ENCODE measurements at regions not wholly inside any gene's neighbourhood (a gene's known extent, or its start where the extent isn't known, plus 50 kb on each side); places are given as distances from the start of the nearest gene placed in this dataset.

GRCh38 chr10:104518891-104519290, 122.2 kb upstream of the SORCS3 start:
- H3K27ac ChIP-seq, result no peak overlapping the region
- TF ChIP-seq, protein P1, sequence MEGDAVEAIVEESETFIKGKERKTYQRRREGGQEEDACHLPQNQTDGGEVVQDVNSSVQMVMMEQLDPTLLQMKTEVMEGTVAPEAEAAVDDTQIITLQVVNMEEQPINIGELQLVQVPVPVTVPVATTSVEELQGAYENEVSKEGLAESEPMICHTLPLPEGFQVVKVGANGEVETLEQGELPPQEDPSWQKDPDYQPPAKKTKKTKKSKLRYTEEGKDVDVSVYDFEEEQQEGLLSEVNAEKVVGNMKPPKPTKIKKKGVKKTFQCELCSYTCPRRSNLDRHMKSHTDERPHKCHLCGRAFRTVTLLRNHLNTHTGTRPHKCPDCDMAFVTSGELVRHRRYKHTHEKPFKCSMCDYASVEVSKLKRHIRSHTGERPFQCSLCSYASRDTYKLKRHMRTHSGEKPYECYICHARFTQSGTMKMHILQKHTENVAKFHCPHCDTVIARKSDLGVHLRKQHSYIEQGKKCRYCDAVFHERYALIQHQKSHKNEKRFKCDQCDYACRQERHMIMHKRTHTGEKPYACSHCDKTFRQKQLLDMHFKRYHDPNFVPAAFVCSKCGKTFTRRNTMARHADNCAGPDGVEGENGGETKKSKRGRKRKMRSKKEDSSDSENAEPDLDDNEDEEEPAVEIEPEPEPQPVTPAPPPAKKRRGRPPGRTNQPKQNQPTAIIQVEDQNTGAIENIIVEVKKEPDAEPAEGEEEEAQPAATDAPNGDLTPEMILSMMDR (conservative IDR thresholded peaks at IDR 0.05), result no peak

DNA sequence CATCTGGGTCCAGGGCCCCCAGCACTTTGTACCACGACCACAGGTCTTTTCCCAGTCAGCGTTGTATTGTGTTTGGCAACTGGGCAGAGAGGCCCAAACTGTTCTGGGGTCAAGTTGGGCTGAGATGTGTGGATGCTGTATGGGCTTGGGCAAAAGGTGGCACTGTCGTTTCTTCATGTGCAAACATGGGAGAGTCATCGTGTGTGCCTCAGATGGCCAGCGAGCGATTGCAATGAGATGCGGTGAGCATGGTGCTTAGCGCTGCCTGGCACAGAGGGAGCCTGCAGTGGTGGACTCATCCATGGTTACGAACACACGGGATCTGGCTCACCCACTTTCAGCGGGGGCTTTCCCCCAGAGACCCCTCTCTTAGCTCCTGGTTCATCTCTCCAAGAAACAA, 120.4 kb upstream of the SORCS3 start:
- H3K27ac ChIP-seq, result no peak overlapping the region
- TF ChIP-seq, protein P1 (conservative IDR thresholded peaks at IDR 0.05), result no peak

GRCh38 chr10:104521901-104522694, 119.0 kb upstream of the SORCS3 start:
- TF ChIP-seq, protein P1 (conservative IDR thresholded peaks at IDR 0.05), result no peak
- no peak overlapping the region for H3K27ac ChIP-seq

- no peak overlapping the region for H3K27ac ChIP-seq
- TF ChIP-seq, protein P1 (conservative IDR thresholded peaks at IDR 0.05), result no peak
Measured at GRCh38 chr10:104526188-104526587, 114.9 kb upstream of the SORCS3 start.

DNA sequence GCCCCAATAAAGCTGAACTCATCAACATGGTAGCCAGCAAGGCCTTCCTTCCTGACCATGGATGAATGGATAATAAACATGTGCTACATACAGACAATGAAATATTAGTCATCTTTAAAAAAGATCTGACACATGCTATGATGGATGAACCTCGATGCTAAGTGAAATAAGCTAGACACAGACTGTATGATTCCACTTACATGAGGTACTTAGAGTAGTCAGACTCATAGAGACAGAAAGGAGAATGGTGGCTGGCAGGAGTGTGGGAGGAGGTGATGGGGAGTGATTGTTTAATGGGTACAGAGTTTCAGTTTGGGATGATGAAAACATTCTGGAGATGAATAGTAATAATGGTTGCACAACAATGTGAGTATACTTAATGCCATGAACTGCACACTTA, 114.1 kb upstream of the SORCS3 start:
- TF ChIP-seq, protein P1 (conservative IDR thresholded peaks at IDR 0.05), result no peak
- no peak overlapping the region for H3K27ac ChIP-seq

DNA sequence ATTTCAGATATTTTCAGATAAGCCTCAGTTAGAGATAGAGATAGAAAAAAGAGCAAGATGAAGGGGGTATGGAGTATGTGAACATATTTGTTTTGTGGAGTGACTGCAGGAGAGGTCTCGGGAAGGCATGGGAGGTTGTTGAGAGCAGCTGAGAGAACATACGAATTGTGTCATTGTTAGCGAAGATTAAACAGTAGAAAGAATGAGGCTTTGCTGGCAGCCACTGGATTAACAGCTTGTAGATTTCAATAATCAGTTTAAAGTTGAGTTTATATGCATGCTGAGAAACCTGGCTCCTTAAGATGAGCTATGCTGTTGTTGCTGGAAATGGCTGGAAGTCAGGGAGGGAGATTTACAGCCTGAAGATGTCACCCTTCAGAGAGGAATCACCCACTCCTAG, 100.9 kb upstream of the SORCS3 start:
- TF ChIP-seq, protein P1 (conservative IDR thresholded peaks at IDR 0.05), result no peak
- no peak overlapping the region for H3K27ac ChIP-seq

DNA sequence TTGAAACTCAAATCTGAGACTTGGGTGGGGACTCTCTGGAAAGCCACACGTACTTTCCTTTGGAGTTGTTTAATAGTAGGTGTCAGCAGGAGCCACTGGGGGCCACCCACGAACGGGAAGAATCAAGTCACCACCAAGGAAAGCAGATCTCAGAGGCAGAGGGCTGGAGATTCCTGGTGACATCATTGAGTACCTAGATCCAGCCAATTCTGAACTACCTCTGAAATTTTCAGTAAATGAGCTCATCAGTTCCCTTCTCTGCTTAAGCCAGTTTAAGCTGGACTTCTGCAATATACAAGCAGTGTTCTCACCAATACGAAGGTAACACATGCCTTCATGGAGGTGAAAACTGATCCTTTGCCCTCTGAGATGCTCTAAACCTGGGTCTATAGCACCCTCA, 99.3 kb upstream of the SORCS3 start:
- TF ChIP-seq, protein P1 (conservative IDR thresholded peaks at IDR 0.05), result no peak
- H3K27ac ChIP-seq, result no peak overlapping the region
